IMR-90 (cell line): ENCODE measurements at regions not wholly inside any gene's neighbourhood (a gene's known extent, or its start where the extent isn't known, plus 50 kb on each side); places are given as distances from the start of the nearest gene placed in this dataset.

ENCODE experiments used
- ATAC-seq: fragments of 200-7000 bp; cut with Tn5 transposase; 2 replicates; pipeline ENCODE4 v1.9.1; 2020; ENCODE audit warnings: low read depth, mild to moderate bottlenecking, moderate library complexity
- BruUV-seq: library from RNA; stranded (reverse); fragments of 400-500 nt; replicated peaks from 2 replicates; lab custom pipeline; 2021; lab: Mats Ljungman, UMichigan
- CTCF ChIA-PET: fragments of 300-600 bp; formaldehyde crosslinking; extraction: SDS; loops from one replicate; lab custom pipeline; 2021; ENCODE audit warnings: antibody characterized with exemption; lab: Yijun Ruan, JAX
- POLR2A ChIA-PET: fragments of 300-600 bp; sonication (Branson Sonifier 250); formaldehyde crosslinking; loops from one replicate; lab custom pipeline; 2022; ENCODE audit warnings: antibody characterized with exemption; ENCODE audit not compliant: unreplicated experiment; lab: Charles Lee
- DNase-seq: peaks from one replicate; pipeline ENCODE4 v3.0.0; 2013
- H2AFZ ChIP-seq: replicated peaks from 2 replicates; pipeline ENCODE3; 2013; ENCODE audit warnings: low read length, mild to moderate bottlenecking; ENCODE audit not compliant: poor library complexity
- H2AK5ac ChIP-seq: 2 replicates; pipeline ENCODE4 v1.6.1; 2013; ENCODE audit warnings: low read depth, low read length, inconsistent platforms
- H2AK9ac ChIP-seq: replicated peaks from 2 replicates; pipeline ENCODE3; 2013; ENCODE audit warnings: mild to moderate bottlenecking, low read depth, low read length, moderate library complexity; ENCODE audit not compliant: poor library complexity
- H2BK120ac ChIP-seq: 2 replicates; pipeline ENCODE4 v1.6.1; 2013; ENCODE audit warnings: low read depth, low read length, inconsistent platforms
- H2BK15ac ChIP-seq: 3 replicates; pipeline ENCODE4 v1.6.1; 2013; ENCODE audit warnings: low read depth, low read length, inconsistent platforms
- H2BK20ac ChIP-seq: 2 replicates; pipeline ENCODE4 v1.6.1; 2013; ENCODE audit warnings: low read depth, mild to moderate bottlenecking, inconsistent platforms, low read length, moderate library complexity
- H2BK5ac ChIP-seq: 2 replicates; pipeline ENCODE4 v1.6.1; 2013; ENCODE audit warnings: mild to moderate bottlenecking, low read depth, low read length, inconsistent platforms; ENCODE audit not compliant: poor library complexity, severe bottlenecking
- H3K14ac ChIP-seq: replicated peaks from 2 replicates; pipeline ENCODE4 v1.6.1; 2013; ENCODE audit warnings: low read depth, low read length, inconsistent platforms
- H3K18ac ChIP-seq: 2 replicates; pipeline ENCODE4 v1.6.1; 2013; ENCODE audit warnings: low read depth, low read length, control low read depth
- H3K23ac ChIP-seq: 2 replicates; pipeline ENCODE4 v1.6.1; 2013; ENCODE audit warnings: low read depth, low read length, inconsistent platforms
- H3K27ac ChIP-seq: 2 replicates; pipeline ENCODE4 v1.5.1; 2013; ENCODE audit warnings: mild to moderate bottlenecking, control low read depth, low read length; ENCODE audit not compliant: insufficient read depth
- H3K27me3 ChIP-seq: 2 replicates; pipeline ENCODE4 v1.6.1; 2013; ENCODE audit warnings: low read length; ENCODE audit not compliant: control insufficient read depth, insufficient read depth
- H3K36me3 ChIP-seq: 2 replicates; pipeline ENCODE4 v1.6.1; 2013; ENCODE audit warnings: low read length, mixed read lengths; ENCODE audit not compliant: control insufficient read depth, insufficient read depth
- H3K4ac ChIP-seq: 2 replicates; pipeline ENCODE4 v1.6.1; 2013; ENCODE audit warnings: low read depth, low read length, inconsistent platforms
- H3K4me1 ChIP-seq: 2 replicates; pipeline ENCODE4 v1.6.1; 2013; ENCODE audit warnings: low read length, mixed read lengths; ENCODE audit not compliant: control insufficient read depth, insufficient read depth
- H3K4me2 ChIP-seq: 2 replicates; pipeline ENCODE4 v1.6.1; 2013; ENCODE audit warnings: low read depth, mild to moderate bottlenecking, control low read depth, low read length, moderate library complexity
- H3K4me3 ChIP-seq: 2 replicates; pipeline ENCODE4 v1.5.1; 2013; ENCODE audit warnings: low read depth, mild to moderate bottlenecking, control low read depth, low read length, moderate library complexity; ENCODE audit not compliant: insufficient read depth
- H3K56ac ChIP-seq: 2 replicates; pipeline ENCODE4 v1.6.1; 2013; ENCODE audit warnings: low read length, inconsistent platforms; ENCODE audit not compliant: insufficient read depth; ENCODE audit errors: extremely low read depth
- H3K79me1 ChIP-seq, 2 experiments: 2 replicates each; pipeline ENCODE4 v1.6.1; 2013; ENCODE audit warnings: low read length in 2 of 2, inconsistent platforms in 1 of 2, low read depth in 1 of 2
- H3K9ac ChIP-seq: 2 replicates; pipeline ENCODE4 v1.6.1; 2013; ENCODE audit warnings: low read depth, low read length, control low read depth
- H3K9me1 ChIP-seq: 2 replicates; pipeline ENCODE4 v1.6.1; 2013; ENCODE audit warnings: low read length, inconsistent platforms; ENCODE audit not compliant: insufficient read depth
- H3K9me3 ChIP-seq: 2 replicates; pipeline ENCODE4 v1.6.1; 2013; ENCODE audit warnings: low read length; ENCODE audit not compliant: control insufficient read depth, insufficient read depth
- H4K20me1 ChIP-seq: 2 replicates; pipeline ENCODE4 v1.6.1; 2013; ENCODE audit warnings: low read length, inconsistent platforms; ENCODE audit not compliant: insufficient read depth
- H4K5ac ChIP-seq: 2 replicates; pipeline ENCODE4 v1.6.1; 2013; ENCODE audit warnings: mild to moderate bottlenecking, low read depth, low read length, control low read depth
- H4K8ac ChIP-seq, 2 experiments: 2 replicates each; pipeline ENCODE4 v1.6.1; 2013; ENCODE audit warnings: low read depth in 2 of 2, low read length in 2 of 2, control low read depth in 1 of 2, inconsistent platforms in 1 of 2
- H4K91ac ChIP-seq: 2 replicates; pipeline ENCODE4 v1.6.1; 2013; ENCODE audit warnings: low read depth, low read length, inconsistent platforms; ENCODE audit not compliant: insufficient read depth
- BHLHE40 ChIP-seq: fragments of 150-350 bp; IDR thresholded peaks from 2 replicates; pipeline ENCODE4 v1.6.1; 2016; ENCODE audit warnings: mild to moderate bottlenecking, low read depth, low read length
- CEBPB ChIP-seq: IDR thresholded peaks from 2 replicates; pipeline ENCODE4 v1.6.1; 2012; ENCODE audit warnings: low read depth, low read length, improper control_type of control experiment
- CHD1 ChIP-seq: IDR thresholded peaks from 2 replicates; pipeline ENCODE4 v1.6.1; 2012; ENCODE audit warnings: low read depth, low read length, improper control_type of control experiment
- FOS ChIP-seq: fragments of 150-350 bp; IDR thresholded peaks from 2 replicates; pipeline ENCODE4 v1.6.1; 2016; ENCODE audit warnings: low read depth, low read length
- MAFK ChIP-seq: IDR thresholded peaks from 2 replicates; pipeline ENCODE4 v1.6.1; 2012; ENCODE audit warnings: low read depth, low read length, improper control_type of control experiment
- MAZ ChIP-seq: IDR thresholded peaks from 2 replicates; pipeline ENCODE4 v1.6.1; 2012; ENCODE audit warnings: low read depth, mild to moderate bottlenecking, low read length, improper control_type of control experiment, moderate library complexity, borderline replicate concordance
- MXI1 ChIP-seq: IDR thresholded peaks from 2 replicates; pipeline ENCODE4 v1.6.1; 2012; ENCODE audit warnings: low read depth, mild to moderate bottlenecking, low read length, moderate library complexity, borderline replicate concordance
- NFE2L2 ChIP-seq: fragments of 150-350 bp; IDR thresholded peaks from 2 replicates; pipeline ENCODE4 v1.6.1; 2016; ENCODE audit warnings: low read depth, mild to moderate bottlenecking, low read length
- POLR2A ChIP-seq: IDR thresholded peaks from 2 replicates; pipeline ENCODE4 v1.6.1; 2012; ENCODE audit warnings: mild to moderate bottlenecking, low read depth, low read length
- RAD21 ChIP-seq: IDR thresholded peaks from 2 replicates; pipeline ENCODE4 v1.6.1; 2012; ENCODE audit warnings: low read length, improper control_type of control experiment
- RCOR1 ChIP-seq: IDR thresholded peaks from 2 replicates; pipeline ENCODE4 v1.6.1; 2012; ENCODE audit warnings: mild to moderate bottlenecking, low read length, improper control_type of control experiment; ENCODE audit not compliant: insufficient replicate concordance
- RFX5 ChIP-seq: IDR thresholded peaks from 2 replicates; pipeline ENCODE4 v1.8.0; 2012; ENCODE audit warnings: low read depth, mild to moderate bottlenecking, low read length, moderate library complexity
- SMC3 ChIP-seq: fragments of 150-350 bp; IDR thresholded peaks from 2 replicates; pipeline ENCODE4 v1.6.1; 2016; ENCODE audit warnings: low read depth, mild to moderate bottlenecking, antibody characterized with exemption, low read length, moderate library complexity
- WGBS, 2 experiments: methylation state at CpG; one replicate each; pipeline versions ENCODE4 v1.1.5 to v1.1.7; 2013; ENCODE audit warnings: missing lambda C conversion rate in 2 of 2; ENCODE audit not compliant: insufficient read length in 1 of 2; ENCODE audit errors: extremely low coverage in 2 of 2; 5-methylcytosine and 5-hydroxymethylcytosine counted together
- dilution Hi-C: fragments of 300-500 bp; cut with HindIII; formaldehyde crosslinking; loops from one replicate; pipeline ENCODE4 v1.14.3; 2018; ENCODE audit warnings: low sequenced_read_pairs; ENCODE audit not compliant: unreplicated experiment
- in situ Hi-C: fragments of 300-500 bp; cut with MboI; formaldehyde crosslinking; loops from 3 replicates; pipeline ENCODE4 v1.14.3; 2019; ENCODE audit warnings: low sequenced_read_pairs, inconsistent platforms, mixed read lengths
- intact Hi-C: fragments of 100-400 bp; cut with micrococcal nuclease; formaldehyde crosslinking; loops from 2 replicates; pipeline ENCODE4 v1.10.0; 2022
- TF ChIP-seq, protein P1 (sequence below): fragments of 150-350 bp; IDR thresholded peaks from 2 replicates; pipeline ENCODE4 v1.6.1; 2016; ENCODE audit warnings: low read depth, mild to moderate bottlenecking, low read length, moderate library complexity, borderline replicate concordance
- TF ChIP-seq, protein P2 (sequence below): conservative IDR thresholded peaks from 2 replicates; pipeline ENCODE4 v1.5.1; 2012; ENCODE audit warnings: mild to moderate bottlenecking, low read depth, low read length, improper control_type of control experiment
- TF ChIP-seq, protein P3 (sequence below): fragments of 150-350 bp; IDR thresholded peaks from 2 replicates; pipeline ENCODE4 v1.6.1; 2017; ENCODE audit warnings: mild to moderate bottlenecking, antibody characterized with exemption, low read length, low read depth

DNA sequence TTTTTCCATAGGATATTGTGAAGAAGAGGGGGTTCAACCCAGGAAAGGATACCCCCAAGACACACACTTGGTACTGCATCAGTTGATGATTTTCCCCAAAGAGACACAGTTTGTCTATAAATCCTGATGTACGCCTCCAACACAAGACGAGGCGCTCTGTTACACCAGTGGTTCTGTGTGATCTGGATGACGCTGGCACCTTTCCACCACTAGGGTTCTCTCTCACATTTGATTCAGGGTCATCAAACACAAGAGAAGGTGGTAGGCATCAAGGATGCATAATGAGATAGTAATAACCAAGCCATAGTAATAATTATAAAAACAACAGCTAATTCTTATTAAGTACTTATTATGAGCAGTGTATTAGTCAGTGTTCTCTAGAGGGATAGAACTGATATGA is 508.8 kb upstream of the ZP4 start:
- H2AK5ac ChIP-seq: no peak overlapping the region
- no peak overlapping the region for H3K4me2 ChIP-seq
- H3K4me3 ChIP-seq: no peak overlapping the region
- no peak for TF ChIP-seq MAFK
- no peak for TF ChIP-seq RAD21
- no peak for TF ChIP-seq RFX5
- TF ChIP-seq POLR2A: no peak
- no peak for TF ChIP-seq NFE2L2
- TF ChIP-seq, protein P1, sequence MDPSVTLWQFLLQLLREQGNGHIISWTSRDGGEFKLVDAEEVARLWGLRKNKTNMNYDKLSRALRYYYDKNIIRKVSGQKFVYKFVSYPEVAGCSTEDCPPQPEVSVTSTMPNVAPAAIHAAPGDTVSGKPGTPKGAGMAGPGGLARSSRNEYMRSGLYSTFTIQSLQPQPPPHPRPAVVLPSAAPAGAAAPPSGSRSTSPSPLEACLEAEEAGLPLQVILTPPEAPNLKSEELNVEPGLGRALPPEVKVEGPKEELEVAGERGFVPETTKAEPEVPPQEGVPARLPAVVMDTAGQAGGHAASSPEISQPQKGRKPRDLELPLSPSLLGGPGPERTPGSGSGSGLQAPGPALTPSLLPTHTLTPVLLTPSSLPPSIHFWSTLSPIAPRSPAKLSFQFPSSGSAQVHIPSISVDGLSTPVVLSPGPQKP: no peak
- no peak for TF ChIP-seq CHD1
- TF ChIP-seq, protein P2, sequence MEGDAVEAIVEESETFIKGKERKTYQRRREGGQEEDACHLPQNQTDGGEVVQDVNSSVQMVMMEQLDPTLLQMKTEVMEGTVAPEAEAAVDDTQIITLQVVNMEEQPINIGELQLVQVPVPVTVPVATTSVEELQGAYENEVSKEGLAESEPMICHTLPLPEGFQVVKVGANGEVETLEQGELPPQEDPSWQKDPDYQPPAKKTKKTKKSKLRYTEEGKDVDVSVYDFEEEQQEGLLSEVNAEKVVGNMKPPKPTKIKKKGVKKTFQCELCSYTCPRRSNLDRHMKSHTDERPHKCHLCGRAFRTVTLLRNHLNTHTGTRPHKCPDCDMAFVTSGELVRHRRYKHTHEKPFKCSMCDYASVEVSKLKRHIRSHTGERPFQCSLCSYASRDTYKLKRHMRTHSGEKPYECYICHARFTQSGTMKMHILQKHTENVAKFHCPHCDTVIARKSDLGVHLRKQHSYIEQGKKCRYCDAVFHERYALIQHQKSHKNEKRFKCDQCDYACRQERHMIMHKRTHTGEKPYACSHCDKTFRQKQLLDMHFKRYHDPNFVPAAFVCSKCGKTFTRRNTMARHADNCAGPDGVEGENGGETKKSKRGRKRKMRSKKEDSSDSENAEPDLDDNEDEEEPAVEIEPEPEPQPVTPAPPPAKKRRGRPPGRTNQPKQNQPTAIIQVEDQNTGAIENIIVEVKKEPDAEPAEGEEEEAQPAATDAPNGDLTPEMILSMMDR: no peak
- TF ChIP-seq FOS: no peak
- TF ChIP-seq MAZ: no peak
- TF ChIP-seq MXI1: no peak
- TF ChIP-seq BHLHE40: no peak
- no peak for TF ChIP-seq SMC3
- no peak for TF ChIP-seq RCOR1
- TF ChIP-seq, protein P3, sequence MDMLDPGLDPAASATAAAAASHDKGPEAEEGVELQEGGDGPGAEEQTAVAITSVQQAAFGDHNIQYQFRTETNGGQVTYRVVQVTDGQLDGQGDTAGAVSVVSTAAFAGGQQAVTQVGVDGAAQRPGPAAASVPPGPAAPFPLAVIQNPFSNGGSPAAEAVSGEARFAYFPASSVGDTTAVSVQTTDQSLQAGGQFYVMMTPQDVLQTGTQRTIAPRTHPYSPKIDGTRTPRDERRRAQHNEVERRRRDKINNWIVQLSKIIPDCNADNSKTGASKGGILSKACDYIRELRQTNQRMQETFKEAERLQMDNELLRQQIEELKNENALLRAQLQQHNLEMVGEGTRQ: no peak
- no peak for TF ChIP-seq CEBPB
- no peak overlapping the region for H2BK5ac ChIP-seq
- H3K56ac ChIP-seq: no peak overlapping the region
- H3K4ac ChIP-seq: no peak overlapping the region
- no peaks in the 10 kb centered on the region for H3K9me3 ChIP-seq
- H4K20me1 ChIP-seq: no peaks in the 10 kb centered on the region
- intact Hi-C loops (no loop called here), in situ Hi-C loops (no loop called here), dilution Hi-C loops (no loop called here)
- no peak overlapping the region for H4K91ac ChIP-seq
- DNase-seq: no peak
- no peak overlapping the region for H2AFZ ChIP-seq
- CTCF ChIA-PET: no interaction called here
- no peak overlapping the region for H3K27ac ChIP-seq
- H4K8ac ChIP-seq: no peak overlapping the region
- POLR2A ChIA-PET: no interaction called here
- no peak overlapping the region for H3K18ac ChIP-seq
- no peak overlapping the region for H2BK120ac ChIP-seq
- H3K36me3 ChIP-seq: no peaks in the 10 kb centered on the region
- no peak overlapping the region for H3K14ac ChIP-seq
- no peak overlapping the region for H3K9ac ChIP-seq
- no peak overlapping the region for H3K23ac ChIP-seq
- no peak overlapping the region for H4K5ac ChIP-seq
- ATAC-seq: no peak
- no CpG with 5 or more reads among the region's 4 CpGs for WGBS, 2 experiments
- no TSS peak for BruUV-seq
- no peaks in the 10 kb centered on the region for H3K79me1 ChIP-seq
- H2BK20ac ChIP-seq: no peak overlapping the region
- no peaks in the 10 kb centered on the region for H3K9me1 ChIP-seq
- H2AK9ac ChIP-seq: no peak overlapping the region
- no peak overlapping the region for H2BK15ac ChIP-seq
- H3K4me1 ChIP-seq: peaks cover 1% of the 10 kb centered on the region; the same call in 1 of the 2 replicates
- no peaks in the 10 kb centered on the region for H3K27me3 ChIP-seq
